Astrocyte (in vitro differentiated cells and primary cell): ENCODE measurements at regions not wholly inside any gene's neighbourhood (a gene's known extent, or its start where the extent isn't known, plus 50 kb on each side); places are given as distances from the start of the nearest gene placed in this dataset.
A peak's percentile ranks its signal among the peaks of the same experiment; 100 is the strongest.

ENCODE experiments used
- DNase-seq: peaks from one replicate; pipeline ENCODE4 v3.0.0-alpha.2; 2010; ENCODE audit warnings: low read depth
- FAIRE-seq: peaks from 2 replicates; lab custom pipeline; 2011; peaks lifted over from hg19 to GRCh38; lab: Jason Lieb, UNC
- H2AFZ ChIP-seq: 2 replicates; pipeline ENCODE4 v1.6.0; 2012; ENCODE audit warnings: low read depth, low read length, inconsistent platforms
- H3K27ac ChIP-seq: 2 replicates; pipeline ENCODE4 v1.5.1; 2011; ENCODE audit warnings: low read depth, low read length, inconsistent platforms
- H3K27me3 ChIP-seq: 2 replicates; pipeline ENCODE4 v1.6.0; 2011; ENCODE audit warnings: low read length, inconsistent platforms; ENCODE audit not compliant: insufficient read depth
- H3K36me3 ChIP-seq: 2 replicates; pipeline ENCODE4 v1.5.1; 2011; ENCODE audit warnings: low read length, inconsistent platforms; ENCODE audit not compliant: insufficient read depth
- H3K4me1 ChIP-seq: 2 replicates; pipeline ENCODE4 v1.5.1; 2011; ENCODE audit warnings: low read length, inconsistent platforms; ENCODE audit not compliant: insufficient read depth
- H3K4me2 ChIP-seq: 2 replicates; pipeline ENCODE4 v1.6.0; 2012; ENCODE audit warnings: low read length, inconsistent platforms
- H3K4me3 ChIP-seq: 2 replicates; pipeline ENCODE4 v1.5.1; 2011; ENCODE audit warnings: low read depth, mild to moderate bottlenecking, low read length, inconsistent platforms; ENCODE audit not compliant: insufficient read depth
- H3K79me2 ChIP-seq: 2 replicates; pipeline ENCODE4 v1.6.0; 2012; ENCODE audit warnings: mild to moderate bottlenecking, low read length, inconsistent platforms; ENCODE audit not compliant: insufficient read depth
- H3K9ac ChIP-seq: 2 replicates; pipeline ENCODE4 v1.6.0; 2012; ENCODE audit warnings: mild to moderate bottlenecking, low read length, inconsistent platforms
- H3K9me3 ChIP-seq: 2 replicates; pipeline ENCODE4 v1.5.1; 2012; ENCODE audit warnings: low read depth, mild to moderate bottlenecking, low read length, inconsistent platforms; ENCODE audit not compliant: insufficient read depth
- H4K20me1 ChIP-seq: 2 replicates; pipeline ENCODE4 v1.6.0; 2012; ENCODE audit warnings: low read length, inconsistent platforms; ENCODE audit not compliant: insufficient read depth
- H3K27ac Mint-ChIP-seq: one replicate; pipeline ENCODE4 v1.8.0; 2021; ENCODE audit warnings: mild to moderate bottlenecking, mixed read lengths; ENCODE audit not compliant: unreplicated experiment
- H3K27me3 Mint-ChIP-seq: one replicate; pipeline ENCODE4 v1.8.0; 2021; ENCODE audit warnings: low read depth, mixed read lengths; ENCODE audit not compliant: unreplicated experiment
- H3K36me3 Mint-ChIP-seq: one replicate; pipeline ENCODE4 v1.8.0; 2021; ENCODE audit warnings: low read depth, mixed read lengths; ENCODE audit not compliant: unreplicated experiment
- H3K4me1 Mint-ChIP-seq: one replicate; pipeline ENCODE4 v1.8.0; 2021; ENCODE audit warnings: low read depth, mixed read lengths; ENCODE audit not compliant: unreplicated experiment
- H3K4me3 Mint-ChIP-seq: one replicate; pipeline ENCODE4 v1.8.0; 2021; ENCODE audit warnings: mild to moderate bottlenecking, moderate library complexity, mixed read lengths; ENCODE audit not compliant: unreplicated experiment
- H3K9me3 Mint-ChIP-seq: one replicate; pipeline ENCODE4 v1.8.0; 2021; ENCODE audit warnings: mild to moderate bottlenecking, mixed read lengths; ENCODE audit not compliant: unreplicated experiment
- CTCF ChIP-seq: IDR thresholded peaks from 2 replicates; pipeline ENCODE4 v1.5.1; 2011; ENCODE audit warnings: low read depth, mild to moderate bottlenecking, inconsistent platforms, low read length, moderate library complexity; ENCODE audit not compliant: insufficient read depth
- EZH2 ChIP-seq: IDR thresholded peaks from 2 replicates; pipeline ENCODE4 v1.6.1; 2012; ENCODE audit warnings: mild to moderate bottlenecking, low read length, inconsistent platforms; ENCODE audit not compliant: insufficient read depth

- peaks cover 19% of the 10 kb centered on the region for H3K27me3 ChIP-seq
- H3K79me2 ChIP-seq = no peaks in the 10 kb centered on the region
- H2AFZ ChIP-seq = no peak overlapping the region
- Mint-ChIP-seq H3K27me3 (no peaks in the 10 kb centered on the region), H3K4me1 (peaks cover 32% of the 10 kb centered on the region), H3K27ac (no peak overlapping the region), H3K36me3 (no peaks in the 10 kb centered on the region), H3K9me3 (no peaks in the 10 kb centered on the region), H3K4me3 (no peak overlapping the region)
- H3K27ac ChIP-seq = no peak overlapping the region
- H3K9me3 ChIP-seq = no peaks in the 10 kb centered on the region
- no peak overlapping the region for H3K4me3 ChIP-seq
- TF ChIP-seq EZH2 (no peak), CTCF (no peak)
- H3K4me1 ChIP-seq = peaks cover 2% of the 10 kb centered on the region
- FAIRE-seq = no peak
- H3K4me2 ChIP-seq = no peak overlapping the region
- H3K36me3 ChIP-seq = no peaks in the 10 kb centered on the region
- no peak overlapping the region for H3K9ac ChIP-seq
- DNase-seq = no peak
- no peaks in the 10 kb centered on the region for H4K20me1 ChIP-seq
Observed at GRCh38 chr7:131194070-131194865, 133.4 kb upstream of the MKLN1 start.

DNA sequence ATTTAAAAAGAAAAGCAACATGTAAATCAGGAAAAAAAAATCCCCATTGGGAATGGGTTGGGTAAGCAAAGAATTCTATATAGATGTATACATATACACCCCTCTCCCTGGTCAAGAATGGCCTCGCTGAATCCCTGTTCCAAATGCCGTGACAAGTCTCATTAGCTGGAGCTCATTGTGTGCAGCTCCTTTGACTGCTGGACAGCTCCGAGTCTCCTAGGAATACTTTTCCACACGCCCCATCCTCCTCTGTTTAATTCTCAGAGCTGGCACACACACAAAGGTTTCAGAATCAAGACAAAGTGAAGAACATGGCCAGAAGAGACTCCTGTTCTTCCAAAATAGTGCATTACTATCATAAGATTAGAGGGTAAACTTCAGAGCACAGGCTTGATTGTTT lies 130.9 kb upstream of the MKLN1 start:
- Histone ChIP-seq H3K4me1 (no peaks in the 10 kb centered on the region), H3K4me2 (no peak overlapping the region), H3K27ac (no peak overlapping the region), H3K4me3 (no peak overlapping the region), H3K9ac (no peak overlapping the region), H2AFZ (no peak overlapping the region), H4K20me1 (no peaks in the 10 kb centered on the region), H3K27me3 (peaks cover 6% of the 10 kb centered on the region), H3K79me2 (no peaks in the 10 kb centered on the region), H3K9me3 (no peaks in the 10 kb centered on the region), H3K36me3 (no peaks in the 10 kb centered on the region)
- Mint-ChIP-seq H3K27me3 (no peaks in the 10 kb centered on the region), H3K9me3 (no peaks in the 10 kb centered on the region), H3K4me3 (no peak overlapping the region), H3K36me3 (no peaks in the 10 kb centered on the region), H3K27ac (no peak overlapping the region), H3K4me1 (peaks cover 13% of the 10 kb centered on the region)
- FAIRE-seq (no peak), DNase-seq (peak; percentile 39)
- TF ChIP-seq CTCF (no peak), EZH2 (no peak)

DNA sequence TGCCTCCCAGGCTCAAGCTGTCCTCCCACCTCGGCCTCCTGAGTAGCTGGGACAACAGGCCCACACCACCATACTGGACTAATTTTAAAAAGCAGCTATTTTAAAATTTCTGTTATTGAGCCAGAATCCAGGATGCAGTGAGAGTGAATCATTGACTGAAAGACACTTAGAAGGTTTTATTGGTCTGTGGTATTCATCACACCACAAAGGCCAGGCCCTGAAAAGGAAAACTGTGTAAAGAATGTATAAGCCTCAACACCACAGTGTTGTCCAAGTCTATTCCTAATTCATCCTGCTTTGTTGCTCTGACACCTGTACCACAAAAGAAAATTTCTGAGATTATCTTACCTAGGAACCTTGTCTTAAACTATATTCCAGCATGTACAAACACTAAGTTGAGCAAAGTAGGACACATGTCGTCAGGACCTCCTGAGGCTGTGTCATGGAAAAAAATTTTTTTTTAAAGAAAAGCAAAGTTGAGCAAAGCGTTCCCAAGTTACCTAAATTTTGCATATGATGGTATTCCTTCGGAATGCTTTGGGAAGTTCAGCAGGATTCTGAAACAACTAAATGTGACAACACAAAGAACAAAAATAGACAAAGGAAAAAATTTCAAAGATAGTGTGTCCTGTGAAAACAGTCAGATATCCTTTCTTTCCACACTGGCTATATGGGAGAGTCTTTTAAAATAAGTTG lies 129.6 kb upstream of the MKLN1 start:
- Histone ChIP-seq H3K4me2 (no peak overlapping the region), H3K4me1 (no peaks in the 10 kb centered on the region), H3K27ac (no peak overlapping the region), H4K20me1 (no peaks in the 10 kb centered on the region), H2AFZ (no peak overlapping the region), H3K9me3 (no peaks in the 10 kb centered on the region), H3K79me2 (no peaks in the 10 kb centered on the region), H3K4me3 (no peak overlapping the region), H3K36me3 (no peaks in the 10 kb centered on the region), H3K9ac (no peak overlapping the region), H3K27me3 (peaks cover 6% of the 10 kb centered on the region)
- H3K4me1 Mint-ChIP-seq = peaks cover 13% of the 10 kb centered on the region
- H3K4me3 Mint-ChIP-seq = no peak overlapping the region
- TF ChIP-seq EZH2 = no peak
- no peak for TF ChIP-seq CTCF
- H3K27ac Mint-ChIP-seq = peak overlapping the region; percentile 68
- peak; percentile 60 for FAIRE-seq
- DNase-seq = peak; percentile 77
- H3K9me3 Mint-ChIP-seq = no peaks in the 10 kb centered on the region
- no peaks in the 10 kb centered on the region for H3K27me3 Mint-ChIP-seq
- H3K36me3 Mint-ChIP-seq = no peaks in the 10 kb centered on the region
